ENCODE measurements at regions not wholly inside any gene's neighbourhood (a gene's known extent, or its start where the extent isn't known, plus 50 kb on each side); places are given as distances from the start of the nearest gene placed in this dataset.

GRCh38 chr3:111485086-111485485, 56.9 kb upstream of the CD96 start:
- TF ChIP-seq CTCF (IDR thresholded peaks at IDR 0.05) (no peak), POLR2A (IDR thresholded peaks at IDR 0.05) (no peak)

All from prostate gland (tissue), 2 donors.